Endometrial microvascular endothelial cells (primary cell): ENCODE measurements at regions not wholly inside any gene's neighbourhood (a gene's known extent, or its start where the extent isn't known, plus 50 kb on each side); places are given as distances from the start of the nearest gene placed in this dataset.

Source experiments
- in situ Hi-C: cut with HindIII; loops from 2 replicates; pipeline ENCODE4 v1.10.0; 2017; ENCODE audit warnings: low sequenced_read_pairs, low pct_unique_long_range_greater_than_20kb; ENCODE audit errors: inconsistent ontology term

- in situ Hi-C loops = no loop called here
Observed at GRCh38 chr7:18191862-18192625, 164.4 kb upstream of the PRPS1L1 start.

GRCh38 chr7:18194616-18195015 is 167.0 kb upstream of the PRPS1L1 start:
- in situ Hi-C loops = no loop called here

GRCh38 chr7:18196638-18197037 is 169.0 kb upstream of the PRPS1L1 start:
- in situ Hi-C loops = no loop called here

GRCh38 chr7:18198868-18199267 is 171.2 kb upstream of the PRPS1L1 start:
- in situ Hi-C loops = no loop called here

- in situ Hi-C loops = no loop called here
Observed at GRCh38 chr7:18200266-18200665, 172.6 kb upstream of the PRPS1L1 start.

GRCh38 chr7:18200855-18201254 is 173.2 kb upstream of the PRPS1L1 start:
- in situ Hi-C loops = no loop called here

GRCh38 chr7:18201350-18201749 is 173.7 kb upstream of the PRPS1L1 start:
- in situ Hi-C loops = no loop called here

- in situ Hi-C loops = no loop called here
Observed at GRCh38 chr7:18202315-18203045, 174.8 kb upstream of the PRPS1L1 start.

GRCh38 chr7:18206331-18206730 is 178.7 kb upstream of the PRPS1L1 start:
- in situ Hi-C loops = no loop called here

GRCh38 chr7:18208921-18209320 is 181.3 kb upstream of the PRPS1L1 start:
- in situ Hi-C loops = no loop called here

- in situ Hi-C loops = no loop called here
Observed at GRCh38 chr7:18210377-18210776, 182.7 kb upstream of the PRPS1L1 start.

GRCh38 chr7:18210788-18211187 is 183.1 kb upstream of the PRPS1L1 start:
- in situ Hi-C loops = no loop called here

GRCh38 chr7:18212308-18212707 is 184.7 kb upstream of the PRPS1L1 start:
- in situ Hi-C loops = no loop called here

- in situ Hi-C loops = no loop called here
Observed at GRCh38 chr7:18212758-18213157, 185.1 kb upstream of the PRPS1L1 start.

GRCh38 chr7:18213652-18214051 is 186.0 kb upstream of the PRPS1L1 start:
- in situ Hi-C loops = no loop called here

GRCh38 chr7:18216270-18216669 is 188.6 kb upstream of the PRPS1L1 start:
- in situ Hi-C loops = no loop called here

- in situ Hi-C loops = no loop called here
Observed at GRCh38 chr7:18221377-18222293, 194.0 kb upstream of the PRPS1L1 start.

GRCh38 chr7:18222636-18223035 is 195.0 kb upstream of the PRPS1L1 start:
- in situ Hi-C loops = no loop called here

GRCh38 chr7:18224138-18224537 is 196.5 kb upstream of the PRPS1L1 start:
- in situ Hi-C loops = no loop called here
